ENCODE measurements at regions not wholly inside any gene's neighbourhood (a gene's known extent, or its start where the extent isn't known, plus 50 kb on each side); places are given as distances from the start of the nearest gene placed in this dataset.
"Not testable (repeated sequence)": the region's sequence is repeated elsewhere in the genome, so short reads cannot be mapped to it uniquely, and the experiment has no call there.

DNA sequence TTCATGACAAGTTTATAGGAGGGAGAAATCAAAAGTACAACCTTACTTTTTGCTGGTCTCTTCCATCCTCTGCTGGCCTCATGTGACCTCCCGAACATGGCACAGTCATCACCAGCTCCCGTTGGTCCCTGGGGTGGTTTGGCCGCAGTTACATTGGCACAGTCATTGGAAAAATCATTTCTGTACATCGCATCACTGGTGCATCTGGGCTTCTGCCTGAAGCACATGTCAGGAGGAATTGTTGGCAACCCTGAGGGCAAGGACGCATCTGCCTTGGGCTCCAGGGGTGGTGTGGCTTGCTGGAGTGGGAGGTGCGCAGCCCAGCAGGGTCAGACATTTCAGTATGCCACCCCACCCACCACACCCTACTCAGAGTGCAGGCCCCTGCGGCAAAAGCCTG is 162.9 kb upstream of the SLC24A3 start:
- H3K36me3 ChIP-seq (ENCODE audit: insufficient read depth in 1 of 2, low read depth in 1 of 2), result no peaks in the 10 kb centered on the region
- no peaks in the 10 kb centered on the region for H3K9me3 ChIP-seq
- DNase-seq (no peak), ATAC-seq (peak; percentile 36 to 75 (median 59))
- peak overlapping the region; percentile 73 for H3K27ac ChIP-seq
- no peak for TF ChIP-seq CTCF (IDR thresholded peaks at IDR 0.05)
- H3K4me1 ChIP-seq, result peaks cover 16% of the 10 kb centered on the region
- 30 to 40% (median 35%) methylated on average over 7 of the region's 7 CpGs for WGBS, 3 donors
- peak overlapping the region; percentile 30 for H3K4me3 ChIP-seq
- H3K27me3 ChIP-seq (ENCODE audit: insufficient read depth in 3 of 3, low read length in 2 of 3), result no peaks in the 10 kb centered on the region
- intact Hi-C loops (cut with DNase I), result no loop called here

- no peak overlapping the region for H3K4me3 ChIP-seq
- no peaks in the 10 kb centered on the region for H3K27me3 ChIP-seq (ENCODE audit: insufficient read depth in 3 of 3, low read length in 2 of 3)
- intact Hi-C loops (cut with DNase I), result no loop called here
- no peaks in the 10 kb centered on the region for H3K4me1 ChIP-seq
- peaks cover 16% of the 10 kb centered on the region for H3K9me3 ChIP-seq
- H3K27ac ChIP-seq, result no peak overlapping the region
- 86 to 87% (median 87%) methylated on average over 3 of the region's 3 CpGs for WGBS, 3 donors
- no peak for DNase-seq
- no peak for TF ChIP-seq CTCF (IDR thresholded peaks at IDR 0.05)
- ATAC-seq, result no peak
- H3K36me3 ChIP-seq (ENCODE audit: insufficient read depth in 1 of 2, low read depth in 1 of 2), result no peaks in the 10 kb centered on the region
Measured at GRCh38 chr20:19056909-19057308, 155.5 kb upstream of the SLC24A3 start.

- H3K4me3 ChIP-seq; DNase-seq; ATAC-seq; H3K4me1 ChIP-seq; H3K27ac ChIP-seq; H3K36me3 ChIP-seq (ENCODE audit: insufficient read depth in 1 of 2, low read depth in 1 of 2); intact Hi-C loops (cut with DNase I); H3K27me3 ChIP-seq (ENCODE audit: insufficient read depth in 3 of 3, low read length in 2 of 3): not testable (repeated sequence)
- 90 to 92% (median 91%) methylated on average over 4 of the region's 4 CpGs for WGBS, 3 donors
- H3K9me3 ChIP-seq, result peaks cover 16% of the 10 kb centered on the region
Measured at GRCh38 chr20:19064788-19065187, 147.7 kb upstream of the SLC24A3 start.

GRCh38 chr20:19067986-19068385 is 144.5 kb upstream of the SLC24A3 start:
- H3K4me3 ChIP-seq, result no peak overlapping the region
- H3K27ac ChIP-seq, result no peak overlapping the region
- DNase-seq, result no peak
- no peaks in the 10 kb centered on the region for H3K4me1 ChIP-seq
- TF ChIP-seq CTCF (IDR thresholded peaks at IDR 0.05), result no peak
- no peaks in the 10 kb centered on the region for H3K9me3 ChIP-seq
- intact Hi-C loops (cut with DNase I), result no loop called here
- WGBS, 3 donors, result 45 to 97% (median 92%) methylated on average over 1 of the region's 1 CpG
- peaks cover 0 to 2% (median 0%) of the 10 kb centered on the region in 3 donors for H3K27me3 ChIP-seq (ENCODE audit: insufficient read depth in 3 of 3, low read length in 2 of 3)
- ATAC-seq, result no peak
- no peaks in the 10 kb centered on the region for H3K36me3 ChIP-seq (ENCODE audit: insufficient read depth in 1 of 2, low read depth in 1 of 2)

DNA sequence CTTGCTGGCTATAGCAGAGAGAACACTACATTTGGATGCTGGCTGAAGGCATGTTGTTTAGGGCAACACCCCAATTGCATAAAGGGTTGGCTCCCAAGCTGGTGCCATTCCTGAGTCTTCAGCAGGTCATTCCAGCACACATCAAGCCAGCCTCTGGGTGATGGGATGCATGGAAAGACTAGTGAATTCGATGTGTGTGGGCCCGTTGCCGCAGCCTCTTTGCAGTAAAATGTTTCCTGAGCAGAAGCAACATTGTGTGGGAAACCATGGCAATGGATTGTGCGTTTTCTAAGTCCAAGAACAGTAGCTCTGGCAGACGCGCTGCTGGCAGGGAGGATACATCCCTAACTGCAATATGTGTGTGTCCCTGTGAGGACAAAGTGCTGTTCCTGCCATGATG is 142.4 kb upstream of the SLC24A3 start:
- Histone ChIP-seq H3K9me3 (no peaks in the 10 kb centered on the region), H3K4me1 (no peaks in the 10 kb centered on the region), H3K36me3 (ENCODE audit: insufficient read depth in 1 of 2, low read depth in 1 of 2) (no peaks in the 10 kb centered on the region), H3K27ac (no peak overlapping the region), H3K27me3 (ENCODE audit: insufficient read depth in 3 of 3, low read length in 2 of 3) (no peaks in the 10 kb centered on the region), H3K4me3 (no peak overlapping the region)
- intact Hi-C loops (cut with DNase I), result no loop called here
- DNase-seq (no peak), ATAC-seq (no peak)
- TF ChIP-seq CTCF (IDR thresholded peaks at IDR 0.05), result no peak
- 83 to 89% (median 87%) methylated on average over 6 of the region's 6 CpGs for WGBS, 3 donors
